ENCODE measurements at regions not wholly inside any gene's neighbourhood (a gene's known extent, or its start where the extent isn't known, plus 50 kb on each side); places are given as distances from the start of the nearest gene placed in this dataset.
"Not testable (repeated sequence)": the region's sequence is repeated elsewhere in the genome, so short reads cannot be mapped to it uniquely, and the experiment has no call there.

GRCh38 chr1:219560856-219561255 is 52.0 kb downstream of the ZC3H11B start:
- no peak for DNase-seq (ENCODE audit: low spot score)

GRCh38 chr1:219559899-219560298 is 53.0 kb downstream of the ZC3H11B start:
- DNase-seq (ENCODE audit: low spot score) = no peak

- no peak for DNase-seq (ENCODE audit: low spot score)
These were observed 57.1 kb downstream of the ZC3H11B start for GRCh38 chr1:219555806-219556205.

GRCh38 chr1:219555031-219555692 is 57.7 kb downstream of the ZC3H11B start:
- no peak for DNase-seq (ENCODE audit: low spot score)

- no peak for DNase-seq (ENCODE audit: low spot score)
These were observed 58.9 kb downstream of the ZC3H11B start for GRCh38 chr1:219553934-219554502.

GRCh38 chr1:219550201-219550600 is 62.7 kb downstream of the ZC3H11B start:
- DNase-seq (ENCODE audit: low spot score) = no peak

GRCh38 chr1:219549215-219549614 is 63.7 kb downstream of the ZC3H11B start:
- no peak for DNase-seq (ENCODE audit: low spot score)

- no peak for DNase-seq (ENCODE audit: low spot score)
These were observed 64.5 kb downstream of the ZC3H11B start for GRCh38 chr1:219548386-219548785.

GRCh38 chr1:219545756-219546155 is 67.1 kb downstream of the ZC3H11B start:
- DNase-seq (ENCODE audit: low spot score) = not testable (repeated sequence)

- no peak for DNase-seq (ENCODE audit: low spot score)
These were observed 68.6 kb downstream of the ZC3H11B start for GRCh38 chr1:219544163-219544846.

- DNase-seq (ENCODE audit: low spot score) = no peak
These were observed 69.9 kb downstream of the ZC3H11B start for GRCh38 chr1:219542828-219543518.

GRCh38 chr1:219541946-219542345 is 71.0 kb downstream of the ZC3H11B start:
- no peak for DNase-seq (ENCODE audit: low spot score)

GRCh38 chr1:219539645-219540254 is 73.2 kb downstream of the ZC3H11B start:
- no peak for DNase-seq (ENCODE audit: low spot score)

- no peak for DNase-seq (ENCODE audit: low spot score)
These were observed 74.0 kb downstream of the ZC3H11B start for GRCh38 chr1:219538886-219539285.

- no peak for DNase-seq (ENCODE audit: low spot score)
These were observed 75.7 kb downstream of the ZC3H11B start for GRCh38 chr1:219537223-219537631.

- no peak for DNase-seq (ENCODE audit: low spot score)
These were observed 76.9 kb downstream of the ZC3H11B start for GRCh38 chr1:219536038-219536437.

GRCh38 chr1:219534991-219535390 is 77.9 kb downstream of the ZC3H11B start:
- no peak for DNase-seq (ENCODE audit: low spot score)

- DNase-seq (ENCODE audit: low spot score) = no peak
These were observed 79.6 kb downstream of the ZC3H11B start for GRCh38 chr1:219533280-219533679.

- DNase-seq (ENCODE audit: low spot score) = no peak
These were observed 83.8 kb downstream of the ZC3H11B start for GRCh38 chr1:219529116-219529515.

GRCh38 chr1:219528633-219529032 is 84.3 kb downstream of the ZC3H11B start:
- no peak for DNase-seq (ENCODE audit: low spot score)

GRCh38 chr1:219527994-219528393 is 84.9 kb downstream of the ZC3H11B start:
- no peak for DNase-seq (ENCODE audit: low spot score)

- no peak for DNase-seq (ENCODE audit: low spot score)
These were observed 86.8 kb downstream of the ZC3H11B start for GRCh38 chr1:219526074-219526473.
